LNCaP clone FGC (cell line): ENCODE measurements at regions not wholly inside any gene's neighbourhood (a gene's known extent, or its start where the extent isn't known, plus 50 kb on each side); places are given as distances from the start of the nearest gene placed in this dataset.

Source experiments
- DNase-seq: peaks from one replicate; pipeline ENCODE4 v3.0.0-alpha.2; 2011; ENCODE audit warnings: low read depth
- H3K4me3 ChIP-seq: 2 replicates; pipeline ENCODE4 v1.5.1; 2011; ENCODE audit warnings: mild to moderate bottlenecking, low read depth, low read length, control low read depth
- CTCF ChIP-seq: IDR thresholded peaks from 2 replicates; pipeline ENCODE4 v1.5.1; 2012; ENCODE audit warnings: mild to moderate bottlenecking; ENCODE audit not compliant: control insufficient read depth, insufficient read depth; ENCODE audit errors: extremely low read depth

GRCh38 chr2:181832015-181832414 lies 59.5 kb upstream of the ITPRID2 start:
- TF ChIP-seq CTCF = no peak
- no peak overlapping the region for H3K4me3 ChIP-seq
- no peak for DNase-seq

- H3K4me3 ChIP-seq = no peak overlapping the region
- TF ChIP-seq CTCF = no peak
- DNase-seq = no peak
Observed at GRCh38 chr2:181836583-181836982, 54.9 kb upstream of the ITPRID2 start.

GRCh38 chr2:181837563-181837962 lies 54.0 kb upstream of the ITPRID2 start:
- DNase-seq = no peak
- no peak for TF ChIP-seq CTCF
- H3K4me3 ChIP-seq = no peak overlapping the region

GRCh38 chr2:181839811-181840210 lies 51.7 kb upstream of the ITPRID2 start:
- no peak overlapping the region for H3K4me3 ChIP-seq
- no peak for TF ChIP-seq CTCF
- peak; percentile 31 for DNase-seq

GRCh38 chr2:181841079-181841478 lies 50.5 kb upstream of the ITPRID2 start:
- no peak overlapping the region for H3K4me3 ChIP-seq
- no peak for DNase-seq
- TF ChIP-seq CTCF = no peak
